Spleen (tissue), 7 donors: ENCODE measurements at regions not wholly inside any gene's neighbourhood (a gene's known extent, or its start where the extent isn't known, plus 50 kb on each side); places are given as distances from the start of the nearest gene placed in this dataset.

ENCODE experiments used
- CTCF ChIP-seq, 11 experiments: fragments of 200-600 bp in 7 of 11; fragments of 450-650 bp in 4 of 11; sonication (generic) in 4 of 11; IDR thresholded peaks in 8 of 11; conservative IDR thresholded peaks in 3 of 11; 1 replicate in 7 of 11; 2 replicates in 4 of 11; pipeline versions ENCODE4 v1.4.0 to v1.8.0; 2016 to 2021; ENCODE audit warnings: antibody characterized with exemption in 11 of 11, inconsistent platforms in 4 of 11, mild to moderate bottlenecking in 1 of 11
- POLR2A ChIP-seq, 3 donors: fragments of 450-650 bp; IDR thresholded peaks; one replicate each; pipeline ENCODE4 v1.5.1; 2017; ENCODE audit warnings: antibody characterized with exemption in 3 of 3, mild to moderate bottlenecking in 1 of 3
- donor health status: DM: no; HTN: no; CAD: no; lungs with moderate emphysema.
- donor health status: DM: no; HTN: no; CAD: no.
- donor health status: DM: no; HTN: no; CAD: no.

DNA sequence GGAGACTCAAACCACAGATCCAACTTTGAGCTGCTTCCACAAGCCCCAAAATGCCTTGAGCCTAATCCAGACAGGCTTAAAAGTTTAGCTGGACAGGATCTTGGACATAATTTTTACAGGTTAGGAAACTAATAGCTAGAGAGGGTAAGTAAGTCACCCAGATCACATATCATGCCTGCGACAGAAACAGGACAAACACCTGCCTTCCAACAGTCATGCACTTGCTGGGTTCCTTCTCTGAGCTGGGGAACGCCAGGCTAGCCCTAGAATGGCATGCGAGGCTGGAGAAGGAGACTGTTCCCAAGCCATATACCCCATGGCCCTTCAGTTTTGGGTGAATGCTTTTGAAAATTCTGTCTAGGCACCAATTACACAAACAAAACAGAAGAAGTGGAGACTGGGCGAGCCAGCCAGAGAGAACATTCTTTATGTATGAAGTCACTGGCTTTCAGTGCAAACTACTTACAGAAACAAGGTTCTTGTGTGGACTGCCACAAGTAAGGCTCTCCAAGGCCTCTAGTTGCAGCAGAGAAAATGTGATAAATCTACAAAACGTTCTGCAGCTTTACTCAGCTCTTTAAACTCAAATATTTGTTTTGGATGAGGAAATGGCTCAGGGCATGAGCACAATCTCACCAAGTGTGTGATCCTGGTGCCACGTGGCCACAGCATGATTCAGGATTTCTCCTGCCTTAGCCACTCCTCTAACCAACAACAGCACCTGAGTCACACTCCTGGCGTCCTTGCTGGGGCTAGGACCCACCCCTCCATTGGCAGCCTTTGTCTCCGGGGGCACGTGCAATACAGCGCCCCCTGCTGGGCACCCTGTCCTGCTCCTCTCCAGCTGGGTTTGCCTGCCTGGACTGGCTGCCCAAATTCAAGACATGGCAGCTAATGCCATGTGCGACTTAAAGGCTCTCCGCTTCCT lies 73.4 kb upstream of the UBL3 start:
- peak; percentile 37 to 87 (median 73) for TF ChIP-seq CTCF (IDR thresholded peaks at IDR 0.05 in 8 of 11, conservative IDR thresholded peaks at IDR 0.05 in 3 of 11)
- TF ChIP-seq POLR2A (IDR thresholded peaks at IDR 0.05), result no peak
